HCT116 (cell line): ENCODE measurements at regions not wholly inside any gene's neighbourhood (a gene's known extent, or its start where the extent isn't known, plus 50 kb on each side); places are given as distances from the start of the nearest gene placed in this dataset.

ENCODE experiments used
- ATAC-seq: fragments of 200-7000 bp; cut with Tn5 transposase; 2 replicates; pipeline ENCODE4 v1.9.1; 2020; ENCODE audit warnings: mild to moderate bottlenecking, moderate library complexity
- BruUV-seq: library from RNA; stranded (reverse); fragments of 400-500 nt; replicated peaks from 2 replicates; lab custom pipeline; 2021; lab: Mats Ljungman, UMichigan
- CTCF ChIA-PET: fragments of 300-600 bp; sonication (Branson Sonifier 250); formaldehyde crosslinking; loops from one replicate; lab custom pipeline; 2021; ENCODE audit warnings: antibody characterized with exemption; lab: Charles Lee
- POLR2A ChIA-PET: fragments of 300-600, 350-600 bp; sonication (Branson Sonifier 250); formaldehyde crosslinking; loops from one replicate; lab custom pipeline; 2021; ENCODE audit warnings: antibody characterized with exemption; lab: Charles Lee
- RAD21 ChIA-PET, 2 experiments: fragments of 300-600 bp; sonication (Branson Sonifier 250); formaldehyde crosslinking; loops; one replicate each; lab custom pipeline; 2023; ENCODE audit warnings: low total read pairs in 2 of 2; ENCODE audit not compliant: uncharacterized antibody in 2 of 2, unreplicated experiment in 2 of 2, low non-redundant PET in 1 of 2; lab: Charles Lee
- DNase-seq: peaks from one replicate; pipeline ENCODE4 v3.0.0-alpha.2; 2010; ENCODE audit warnings: low read depth, low spot score
- H2AFZ ChIP-seq: fragments of 200-600 bp; shearing (Covaris generic), sonication (generic); 2 replicates; pipeline ENCODE4 v1.6.1; 2017; ENCODE audit warnings: low read depth, mixed run types, mixed read lengths, antibody characterized with exemption, low read length; ENCODE audit not compliant: poor library complexity, severe bottlenecking
- H3K27ac ChIP-seq: 2 replicates; pipeline ENCODE4 v1.5.1; 2012; ENCODE audit warnings: low read depth, low read length
- H3K27me3 ChIP-seq: fragments of 200-600 bp; sonication (generic); 2 replicates; pipeline ENCODE4 v1.6.1; 2016; ENCODE audit warnings: mixed run types, low read length, mixed read lengths; ENCODE audit not compliant: insufficient read depth
- H3K36me3 ChIP-seq, 2 experiments: fragments of 200-500 bp in 1 of 2; fragments of 200-600 bp in 1 of 2; sonication (Bioruptor generic) in 1 of 2; sonication (generic) in 1 of 2; 2 replicates each; pipeline versions ENCODE4 v1.5.1 to v1.6.1; 2014 to 2016; ENCODE audit warnings: low read length in 2 of 2, inconsistent platforms in 1 of 2, mixed read lengths in 1 of 2, mixed run types in 1 of 2; ENCODE audit not compliant: insufficient read depth in 2 of 2, control insufficient read depth in 1 of 2
- H3K4me1 ChIP-seq, 2 experiments: fragments of 200-600 bp in 1 of 2; sonication (generic) in 1 of 2; 2 replicates each; pipeline versions ENCODE4 v1.5.1 to v1.6.1; 2012 to 2017; ENCODE audit warnings: low read length in 2 of 2, inconsistent platforms in 1 of 2, mild to moderate bottlenecking in 1 of 2, mixed read lengths in 1 of 2, mixed run types in 1 of 2, moderate library complexity in 1 of 2; ENCODE audit not compliant: insufficient read depth in 2 of 2, control insufficient read depth in 1 of 2
- H3K4me2 ChIP-seq: fragments of 200-600 bp; sonication (generic); 2 replicates; pipeline ENCODE4 v1.6.1; 2017; ENCODE audit warnings: mixed run types, low read length, mixed read lengths
- H3K4me3 ChIP-seq, 2 experiments: fragments of 200-600 bp in 1 of 2; sonication (generic) in 1 of 2; replicated peaks in 1 of 2; 2 replicates each; pipeline ENCODE4 v1.5.1; 2011 to 2016; ENCODE audit warnings: low read length in 2 of 2, control low read depth in 1 of 2, low read depth in 1 of 2, mild to moderate bottlenecking in 1 of 2, mixed read lengths in 1 of 2, mixed run types in 1 of 2
- H3K79me2 ChIP-seq: fragments of 200-600 bp; sonication (generic); 2 replicates; pipeline ENCODE4 v1.6.1; 2017; ENCODE audit warnings: mild to moderate bottlenecking, mixed run types, low read length, moderate library complexity, mixed read lengths; ENCODE audit not compliant: insufficient read depth
- H3K9ac ChIP-seq: fragments of 200-600 bp; sonication (generic); 2 replicates; pipeline ENCODE4 v1.6.1; 2016; ENCODE audit warnings: low read length, mixed read lengths
- H3K9me2 ChIP-seq: fragments of 200-600 bp; sonication (generic), shearing (Covaris generic); 2 replicates; pipeline ENCODE4 v1.6.1; 2017; ENCODE audit warnings: mixed run types, mild to moderate bottlenecking, moderate library complexity; ENCODE audit not compliant: insufficient read depth
- H3K9me3 ChIP-seq, 2 experiments: fragments of 200-500 bp in 1 of 2; fragments of 200-600 bp in 1 of 2; sonication (Bioruptor generic) in 1 of 2; sonication (generic) in 1 of 2; 2 replicates each; pipeline ENCODE4 v1.6.1; 2014 to 2017; ENCODE audit warnings: low read length in 2 of 2, mixed read lengths in 2 of 2, inconsistent platforms in 1 of 2, low read depth in 1 of 2, mild to moderate bottlenecking in 1 of 2, mixed run types in 1 of 2, moderate library complexity in 1 of 2; ENCODE audit not compliant: control insufficient read depth in 1 of 2, insufficient read depth in 1 of 2
- H4K20me1 ChIP-seq: fragments of 200-600 bp; sonication (generic), shearing (Covaris generic); 2 replicates; pipeline ENCODE4 v1.6.1; 2017; ENCODE audit warnings: mixed run types, mild to moderate bottlenecking, moderate library complexity; ENCODE audit not compliant: insufficient read depth
- CBX3 ChIP-seq: IDR thresholded peaks from 2 replicates; pipeline ENCODE4 v1.6.1; 2012; ENCODE audit warnings: low read depth
- CEBPB ChIP-seq: IDR thresholded peaks from 2 replicates; pipeline ENCODE4 v1.6.1; 2012; ENCODE audit warnings: low read depth
- EGR1 ChIP-seq: IDR thresholded peaks from 2 replicates; pipeline ENCODE4 v1.6.1; 2012; ENCODE audit warnings: low read depth
- ELF1 ChIP-seq: IDR thresholded peaks from 2 replicates; pipeline ENCODE4 v1.6.1; 2012; ENCODE audit warnings: low read depth, borderline replicate concordance
- POLR2A ChIP-seq: IDR thresholded peaks from 2 replicates; pipeline ENCODE4 v1.7.0; 2011; ENCODE audit warnings: borderline replicate concordance; ENCODE audit not compliant: insufficient read depth, insufficient read length; ENCODE audit errors: extremely low read depth
- RAD21 ChIP-seq: IDR thresholded peaks from 2 replicates; pipeline ENCODE4 v1.6.1; 2012; ENCODE audit warnings: low read depth, mild to moderate bottlenecking
- YY1 ChIP-seq: IDR thresholded peaks from 2 replicates; pipeline ENCODE4 v1.6.1; 2011; ENCODE audit warnings: low read length, low read depth, moderate library complexity, mild to moderate bottlenecking; ENCODE audit not compliant: insufficient replicate concordance; ENCODE audit errors: extremely low read depth
- intact Hi-C: fragments of 100-400 bp; cut with micrococcal nuclease; formaldehyde crosslinking; loops from 2 replicates; pipeline ENCODE4 v1.10.0; 2022
- TF ChIP-seq, protein P1 (sequence below): IDR thresholded peaks from 2 replicates; pipeline ENCODE4 v1.6.1; 2012; ENCODE audit warnings: low read depth
- TF ChIP-seq, protein P2 (sequence below): IDR thresholded peaks from 2 replicates; pipeline ENCODE4 v1.6.1; 2012

DNA sequence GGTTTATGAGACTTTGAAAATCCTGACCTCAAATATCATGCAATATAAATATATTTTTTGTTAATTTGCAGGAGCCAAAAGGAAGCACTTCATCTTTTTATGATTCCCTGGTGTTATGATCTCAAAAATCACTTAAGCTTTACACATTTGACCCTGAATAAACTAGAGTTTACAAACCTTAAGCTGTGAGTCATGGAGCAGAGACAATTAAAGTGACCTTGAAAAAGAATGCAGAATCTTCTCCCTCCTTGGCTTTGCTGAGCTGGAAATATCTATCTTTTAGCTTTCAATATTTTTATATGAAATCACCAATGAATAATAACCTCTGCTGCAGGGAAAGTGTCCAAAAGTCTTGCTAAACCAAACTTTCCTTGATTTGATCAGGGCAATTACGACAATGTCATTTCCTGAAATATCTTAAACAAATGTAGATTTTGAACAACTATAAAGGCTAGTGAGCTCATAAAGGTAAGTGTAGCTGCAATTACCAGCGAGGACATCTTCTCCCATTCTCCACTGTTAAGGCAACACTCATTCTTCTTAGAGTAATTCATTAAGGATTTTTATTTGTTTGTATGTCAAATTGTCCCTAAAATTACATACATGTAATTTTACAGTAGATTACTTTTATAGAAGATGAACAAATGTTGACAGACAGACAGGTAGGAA, 747.0 kb upstream of the LUZP2 start:
- Histone ChIP-seq H3K9me3 (peaks cover 16 to 29% of the 10 kb centered on the region in 2 experiments; a peak in 3 of 4 replicates), H3K4me1 (no peaks in the 10 kb centered on the region), H3K9ac (no peak overlapping the region), H3K4me2 (no peak overlapping the region), H3K36me3 (no peaks in the 10 kb centered on the region), H3K4me3 (no peak overlapping the region), H3K27me3 (no peaks in the 10 kb centered on the region), H3K27ac (no peak overlapping the region), H2AFZ (no peak overlapping the region), H3K9me2 (no peaks in the 10 kb centered on the region), H3K79me2 (no peaks in the 10 kb centered on the region), H4K20me1 (no peaks in the 10 kb centered on the region; the same call in 1 of the 2 replicates)
- CTCF ChIA-PET: no interaction called here
- RAD21 ChIA-PET: no interaction called here
- no peak for TF ChIP-seq CBX3
- no peak for TF ChIP-seq POLR2A
- TF ChIP-seq CEBPB: no peak
- TF ChIP-seq RAD21: no peak
- TF ChIP-seq ELF1: no peak
- TF ChIP-seq, protein P1, sequence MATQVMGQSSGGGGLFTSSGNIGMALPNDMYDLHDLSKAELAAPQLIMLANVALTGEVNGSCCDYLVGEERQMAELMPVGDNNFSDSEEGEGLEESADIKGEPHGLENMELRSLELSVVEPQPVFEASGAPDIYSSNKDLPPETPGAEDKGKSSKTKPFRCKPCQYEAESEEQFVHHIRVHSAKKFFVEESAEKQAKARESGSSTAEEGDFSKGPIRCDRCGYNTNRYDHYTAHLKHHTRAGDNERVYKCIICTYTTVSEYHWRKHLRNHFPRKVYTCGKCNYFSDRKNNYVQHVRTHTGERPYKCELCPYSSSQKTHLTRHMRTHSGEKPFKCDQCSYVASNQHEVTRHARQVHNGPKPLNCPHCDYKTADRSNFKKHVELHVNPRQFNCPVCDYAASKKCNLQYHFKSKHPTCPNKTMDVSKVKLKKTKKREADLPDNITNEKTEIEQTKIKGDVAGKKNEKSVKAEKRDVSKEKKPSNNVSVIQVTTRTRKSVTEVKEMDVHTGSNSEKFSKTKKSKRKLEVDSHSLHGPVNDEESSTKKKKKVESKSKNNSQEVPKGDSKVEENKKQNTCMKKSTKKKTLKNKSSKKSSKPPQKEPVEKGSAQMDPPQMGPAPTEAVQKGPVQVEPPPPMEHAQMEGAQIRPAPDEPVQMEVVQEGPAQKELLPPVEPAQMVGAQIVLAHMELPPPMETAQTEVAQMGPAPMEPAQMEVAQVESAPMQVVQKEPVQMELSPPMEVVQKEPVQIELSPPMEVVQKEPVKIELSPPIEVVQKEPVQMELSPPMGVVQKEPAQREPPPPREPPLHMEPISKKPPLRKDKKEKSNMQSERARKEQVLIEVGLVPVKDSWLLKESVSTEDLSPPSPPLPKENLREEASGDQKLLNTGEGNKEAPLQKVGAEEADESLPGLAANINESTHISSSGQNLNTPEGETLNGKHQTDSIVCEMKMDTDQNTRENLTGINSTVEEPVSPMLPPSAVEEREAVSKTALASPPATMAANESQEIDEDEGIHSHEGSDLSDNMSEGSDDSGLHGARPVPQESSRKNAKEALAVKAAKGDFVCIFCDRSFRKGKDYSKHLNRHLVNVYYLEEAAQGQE: no peak
- TF ChIP-seq, protein P2, sequence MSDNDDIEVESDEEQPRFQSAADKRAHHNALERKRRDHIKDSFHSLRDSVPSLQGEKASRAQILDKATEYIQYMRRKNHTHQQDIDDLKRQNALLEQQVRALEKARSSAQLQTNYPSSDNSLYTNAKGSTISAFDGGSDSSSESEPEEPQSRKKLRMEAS: no peak
- TF ChIP-seq EGR1: no peak
- TF ChIP-seq YY1: no peak
- intact Hi-C loops: no loop called here
- DNase-seq (no peak), ATAC-seq (no peak)
- no TSS peak for BruUV-seq
- POLR2A ChIA-PET: no interaction called here
